ENCODE measurements at regions not wholly inside any gene's neighbourhood (a gene's known extent, or its start where the extent isn't known, plus 50 kb on each side); places are given as distances from the start of the nearest gene placed in this dataset.

DNA sequence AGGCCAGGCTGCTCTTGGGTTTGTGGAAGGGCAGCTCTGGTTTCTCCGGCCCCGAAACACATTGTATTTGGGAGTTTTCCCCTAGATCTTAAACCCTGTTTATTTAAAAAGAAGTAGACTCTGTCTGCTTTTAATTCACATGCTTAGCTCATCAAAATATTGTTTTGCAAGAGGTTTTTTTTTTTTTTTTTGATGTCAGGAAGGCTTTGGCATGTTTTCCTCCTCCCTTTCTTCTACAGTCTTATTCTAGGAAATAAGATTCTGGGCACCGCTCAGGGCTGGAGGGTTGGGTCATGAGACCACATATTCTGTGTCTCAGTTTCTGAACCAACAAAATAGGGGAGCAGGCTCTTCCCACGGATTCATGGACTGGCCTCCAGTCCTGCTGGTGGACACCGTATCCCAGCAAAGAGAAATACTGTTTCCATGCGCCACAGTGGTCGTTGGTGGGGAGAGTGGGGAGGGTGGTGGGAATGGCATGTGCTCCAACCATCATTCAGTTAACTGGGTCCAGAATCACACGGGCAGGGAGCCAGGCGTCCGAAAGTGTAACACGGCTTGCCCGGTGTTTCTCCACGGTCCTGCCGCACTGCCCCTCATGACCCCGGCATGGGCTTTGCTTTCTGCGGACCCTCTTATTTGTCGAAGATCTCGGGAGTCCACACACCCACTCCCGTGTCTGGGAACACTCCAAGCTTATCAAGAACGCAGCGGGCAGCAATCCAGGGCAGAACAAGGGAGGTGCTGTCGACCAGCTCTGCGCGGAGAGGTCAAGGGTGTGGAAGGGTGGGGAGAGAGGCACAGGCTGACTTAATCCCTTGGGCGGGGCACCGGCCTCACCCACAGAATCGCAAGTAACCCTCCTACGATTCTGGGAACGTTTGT, 176.7 kb downstream of the GLI2 start:
- Histone ChIP-seq H3K9me3 (no peaks in the 10 kb centered on the region), H3K36me3 (ENCODE audit: low read depth) (no peaks in the 10 kb centered on the region), H3K4me1 (ENCODE audit: low read depth) (peaks cover 10% of the 10 kb centered on the region), H3K4me3 (no peak overlapping the region)
- intact Hi-C loops (cut with DNase I, micrococcal nuclease): no loop called here
- peak; percentile 82 for ATAC-seq
- peak; percentile 78 to 83 (median 81) for DNase-seq
- TF ChIP-seq CTCF (IDR thresholded peaks at IDR 0.05): no peak

DNA sequence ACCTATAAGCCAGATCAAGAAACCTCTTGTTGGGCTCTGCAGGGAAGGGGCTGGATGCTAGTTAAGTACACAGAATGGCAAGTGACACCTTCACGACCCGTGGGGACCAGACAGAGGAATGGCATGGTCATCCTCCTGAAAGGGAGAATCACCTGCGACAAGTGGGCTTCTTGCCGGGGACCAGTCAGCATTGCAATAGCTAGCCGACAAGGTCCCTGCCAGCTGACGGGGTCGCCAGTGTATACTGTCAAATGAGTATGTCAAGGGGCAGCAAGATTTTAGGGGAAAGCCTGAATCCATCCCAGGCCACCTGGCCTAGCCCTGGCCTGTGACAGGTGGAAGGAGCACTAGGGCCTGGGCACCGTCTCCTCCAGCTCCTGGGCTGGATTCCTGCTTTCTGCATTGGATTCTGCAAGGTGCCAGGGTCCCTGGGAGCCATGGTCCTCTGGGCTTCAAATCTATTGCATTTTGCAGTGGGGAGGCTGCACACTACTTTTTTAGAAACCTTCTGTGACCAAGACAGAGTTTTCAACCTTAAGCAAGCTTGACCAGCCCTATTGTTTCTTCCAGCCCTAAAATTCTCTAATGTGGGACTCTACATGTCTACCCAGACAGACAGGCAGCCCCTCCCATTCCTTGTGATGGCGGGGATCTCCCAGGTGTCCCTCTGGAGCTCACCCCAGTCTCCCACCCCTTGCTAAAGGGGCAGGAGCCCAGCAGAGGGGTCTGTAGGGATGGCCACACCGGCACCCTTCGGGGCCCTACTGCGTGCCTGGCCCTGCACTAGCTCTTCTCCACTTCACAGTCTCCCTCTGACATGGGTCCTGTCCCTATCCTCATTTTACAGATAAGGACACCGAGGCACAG, 178.5 kb downstream of the GLI2 start:
- peaks cover 10% of the 10 kb centered on the region for H3K4me1 ChIP-seq (ENCODE audit: low read depth)
- no peak for ATAC-seq
- H3K4me3 ChIP-seq: no peak overlapping the region
- no peak for TF ChIP-seq CTCF (IDR thresholded peaks at IDR 0.05)
- H3K36me3 ChIP-seq (ENCODE audit: low read depth): no peaks in the 10 kb centered on the region
- intact Hi-C loops (cut with DNase I, micrococcal nuclease): no loop called here
- no peak for DNase-seq
- H3K9me3 ChIP-seq: no peaks in the 10 kb centered on the region

DNA sequence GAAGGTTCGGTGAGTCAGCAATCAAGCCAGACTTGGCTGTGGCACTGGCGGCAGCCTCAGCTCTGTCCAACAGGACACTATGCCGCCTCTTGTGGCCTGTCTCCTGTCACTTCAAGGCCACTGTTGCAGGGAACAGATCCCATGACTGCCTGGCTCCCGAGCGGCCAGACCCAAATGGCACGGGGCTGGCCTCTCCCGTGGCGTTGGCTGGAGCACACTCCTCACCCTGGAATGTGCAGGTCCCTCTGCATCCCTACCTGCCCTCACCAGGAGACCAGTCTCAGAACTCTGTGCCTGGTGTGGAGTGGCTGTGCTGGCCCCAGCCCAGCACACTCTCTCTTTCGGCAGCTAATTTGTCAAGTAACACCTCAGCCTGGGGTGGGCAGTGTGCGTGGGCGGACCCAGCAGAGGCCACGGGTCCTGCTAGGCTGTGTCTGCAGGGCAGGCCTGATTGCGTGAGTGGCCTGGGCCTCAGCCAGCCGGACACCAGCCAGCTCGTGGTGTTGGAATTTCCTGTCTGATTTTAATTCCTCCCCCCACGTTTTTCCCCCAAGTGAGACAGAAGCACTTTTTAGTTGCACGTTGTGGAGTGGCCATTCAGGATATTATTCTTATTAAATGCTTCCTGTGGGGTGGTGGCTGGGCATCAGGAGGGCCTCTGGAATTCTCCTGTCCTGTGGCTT, 179.3 kb downstream of the GLI2 start:
- Histone ChIP-seq H3K36me3 (ENCODE audit: low read depth) (no peaks in the 10 kb centered on the region), H3K4me1 (ENCODE audit: low read depth) (peaks cover 10% of the 10 kb centered on the region), H3K4me3 (no peak overlapping the region), H3K9me3 (no peaks in the 10 kb centered on the region)
- TF ChIP-seq CTCF (IDR thresholded peaks at IDR 0.05): no peak
- intact Hi-C loops (cut with DNase I, micrococcal nuclease): no loop called here
- DNase-seq (peak; percentile 49 to 73 (median 57)), ATAC-seq (no peak)

- ATAC-seq: no peak
- H3K4me1 ChIP-seq (ENCODE audit: low read depth): peaks cover 10% of the 10 kb centered on the region
Observed at GRCh38 chr2:120915670-120916069, 180.0 kb downstream of the GLI2 start.

More at GRCh38 chr2:120915670-120916069, 180.0 kb downstream of the GLI2 start:
- intact Hi-C loops (cut with DNase I, micrococcal nuclease): no loop called here
- Histone ChIP-seq H3K36me3 (ENCODE audit: low read depth) (no peaks in the 10 kb centered on the region), H3K4me3 (no peak overlapping the region), H3K9me3 (no peaks in the 10 kb centered on the region)
- no peak for TF ChIP-seq CTCF (IDR thresholded peaks at IDR 0.05)
- DNase-seq: no peak
